Liver (tissue), 3 donors: ENCODE measurements at regions not wholly inside any gene's neighbourhood (a gene's known extent, or its start where the extent isn't known, plus 50 kb on each side); places are given as distances from the start of the nearest gene placed in this dataset.

Source experiments
- ATF3 ChIP-seq: IDR thresholded peaks from 2 replicates; pipeline ENCODE4 v1.6.1; 2016; ENCODE audit warnings: antibody characterized with exemption
- CTCF ChIP-seq: fragments of 150-350 bp; IDR thresholded peaks from 2 replicates; pipeline ENCODE4 v1.5.1; 2017; ENCODE audit warnings: improper control_type of control experiment, low read depth, low read length; ENCODE audit not compliant: missing input control
- EGR1 ChIP-seq, 2 donors: IDR thresholded peaks; 2 replicates each; pipeline ENCODE4 v1.6.1; 2016 to 2018; ENCODE audit warnings: antibody characterized with exemption in 2 of 2, low read depth in 2 of 2
- FOXA2 ChIP-seq: IDR thresholded peaks from 2 replicates; pipeline ENCODE4 v1.6.1; 2016; ENCODE audit warnings: antibody characterized with exemption
- GABPA ChIP-seq, 2 donors: IDR thresholded peaks in 1 of 2; conservative IDR thresholded peaks in 1 of 2; 2 replicates each; pipeline ENCODE4 v1.6.1; 2016; ENCODE audit warnings: antibody characterized with exemption in 2 of 2, mild to moderate bottlenecking in 1 of 2, moderate library complexity in 1 of 2
- HNF4G ChIP-seq: IDR thresholded peaks from 2 replicates; pipeline ENCODE4 v1.6.1; 2016; ENCODE audit warnings: antibody characterized with exemption
- JUND ChIP-seq, 2 donors: IDR thresholded peaks; 2 replicates each; pipeline ENCODE4 v1.6.1; 2016; ENCODE audit warnings: antibody characterized with exemption in 2 of 2
- RAD21 ChIP-seq, 2 donors: IDR thresholded peaks; 2 replicates each; pipeline ENCODE4 v1.6.1; 2016; ENCODE audit warnings: antibody characterized with exemption in 2 of 2, mild to moderate bottlenecking in 2 of 2
- REST ChIP-seq: IDR thresholded peaks from 2 replicates; pipeline ENCODE4 v1.6.1; 2016; ENCODE audit warnings: antibody characterized with exemption, mild to moderate bottlenecking
- RXRA ChIP-seq, 2 donors: IDR thresholded peaks; 2 replicates each; pipeline ENCODE4 v1.6.1; 2017 to 2018; ENCODE audit warnings: antibody characterized with exemption in 2 of 2, mild to moderate bottlenecking in 1 of 2
- TAF1 ChIP-seq: conservative IDR thresholded peaks from 2 replicates; pipeline ENCODE4 v1.6.1; 2016; ENCODE audit warnings: antibody characterized with exemption, mild to moderate bottlenecking
- YY1 ChIP-seq: IDR thresholded peaks from 2 replicates; pipeline ENCODE4 v1.6.1; 2016; ENCODE audit warnings: antibody characterized with exemption, mild to moderate bottlenecking
- TF ChIP-seq, protein P1 (sequence below): IDR thresholded peaks from 2 replicates; pipeline ENCODE4 v1.6.1; 2016; ENCODE audit warnings: antibody characterized with exemption
- donor health status: healthy.
- donor health status: healthy.

GRCh38 chr9:11432361-11432760 is 819.6 kb upstream of the PTPRD start:
- no peak for TF ChIP-seq RAD21 (IDR thresholded peaks at IDR 0.05)
- TF ChIP-seq FOXA2, result no peak
- no peak for TF ChIP-seq EGR1 (IDR thresholded peaks at IDR 0.05; ENCODE audit: low read depth in 2 of 2)
- no peak for TF ChIP-seq CTCF
- TF ChIP-seq, protein P1, sequence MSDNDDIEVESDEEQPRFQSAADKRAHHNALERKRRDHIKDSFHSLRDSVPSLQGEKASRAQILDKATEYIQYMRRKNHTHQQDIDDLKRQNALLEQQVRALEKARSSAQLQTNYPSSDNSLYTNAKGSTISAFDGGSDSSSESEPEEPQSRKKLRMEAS, result no peak
- no peak for TF ChIP-seq ATF3
- TF ChIP-seq REST, result no peak
- no peak for TF ChIP-seq JUND (IDR thresholded peaks at IDR 0.05)
- TF ChIP-seq HNF4G, result no peak
- no peak for TF ChIP-seq RXRA (IDR thresholded peaks at IDR 0.05)
- TF ChIP-seq YY1, result no peak
- TF ChIP-seq GABPA (IDR thresholded peaks at IDR 0.05 in 1 of 2, conservative IDR thresholded peaks at IDR 0.05 in 1 of 2), result no peak
- TF ChIP-seq TAF1, result no peak
